GM21423 (cell line): ENCODE measurements at regions not wholly inside any gene's neighbourhood (a gene's known extent, or its start where the extent isn't known, plus 50 kb on each side); places are given as distances from the start of the nearest gene placed in this dataset.

ENCODE experiments used
- ATAC-seq: cut with Tn5 transposase; IDR thresholded peaks from one replicate; pipeline ENCODE4 v1.9.1; 2021; ENCODE audit warnings: mild to moderate bottlenecking, moderate library complexity; ENCODE audit not compliant: unreplicated experiment

GRCh38 chr11:116454951-116455350, 317.8 kb downstream of the BUD13 start:
- no peak for ATAC-seq

GRCh38 chr11:116454020-116454645, 318.7 kb downstream of the BUD13 start:
- no peak for ATAC-seq

GRCh38 chr11:116452461-116452860, 320.3 kb downstream of the BUD13 start:
- no peak for ATAC-seq

- no peak for ATAC-seq
Observed at GRCh38 chr11:116449522-116449921, 323.3 kb downstream of the BUD13 start.

- no peak for ATAC-seq
Observed at GRCh38 chr11:116446048-116446941, 326.5 kb downstream of the BUD13 start.

GRCh38 chr11:116445108-116446047, 327.4 kb downstream of the BUD13 start:
- ATAC-seq, result no peak

- no peak for ATAC-seq
Observed at GRCh38 chr11:116442238-116442752, 330.5 kb downstream of the BUD13 start.

- ATAC-seq, result no peak
Observed at GRCh38 chr11:116439361-116439677, 333.5 kb downstream of the BUD13 start.

GRCh38 chr11:116438651-116439360, 334.0 kb downstream of the BUD13 start:
- ATAC-seq, result no peak

GRCh38 chr11:116434986-116435385, 337.8 kb downstream of the BUD13 start:
- no peak for ATAC-seq

GRCh38 chr11:116432301-116432700, 340.5 kb downstream of the BUD13 start:
- ATAC-seq, result no peak

GRCh38 chr11:116431842-116432241, 340.9 kb downstream of the BUD13 start:
- no peak for ATAC-seq

- no peak for ATAC-seq
Observed at GRCh38 chr11:116428638-116428975, 344.2 kb downstream of the BUD13 start.

GRCh38 chr11:116427903-116428637, 344.7 kb downstream of the BUD13 start:
- no peak for ATAC-seq

- no peak for ATAC-seq
Observed at GRCh38 chr11:116427337-116427902, 345.4 kb downstream of the BUD13 start.

GRCh38 chr11:116426761-116427160, 346.0 kb downstream of the BUD13 start:
- no peak for ATAC-seq

GRCh38 chr11:116424615-116425261, 348.0 kb downstream of the BUD13 start:
- no peak for ATAC-seq

- ATAC-seq, result no peak
Observed at GRCh38 chr11:116422956-116423600, 349.7 kb downstream of the BUD13 start.

GRCh38 chr11:116422556-116422955, 350.2 kb downstream of the BUD13 start:
- no peak for ATAC-seq
